Spleen (tissue), 11 donors: ENCODE measurements at regions not wholly inside any gene's neighbourhood (a gene's known extent, or its start where the extent isn't known, plus 50 kb on each side); places are given as distances from the start of the nearest gene placed in this dataset.

Source experiments
- DNase-seq: peaks from one replicate; pipeline ENCODE4 v3.0.0-alpha.2; 2020
- H3K27ac ChIP-seq, 8 donors: fragments of 200-600 bp; sonication (generic) in 7 of 8; 1 replicate in 4 of 8; 2 replicates in 4 of 8; pipeline versions ENCODE4 v1.5.0 to v1.8.0; 2016 to 2021; ENCODE audit warnings: inconsistent platforms in 4 of 8, mild to moderate bottlenecking in 4 of 8, moderate library complexity in 1 of 8
- H3K27me3 ChIP-seq, 7 donors: fragments of 200-600 bp; sonication (generic) in 6 of 7; replicated peaks in 1 of 7; 1 replicate in 4 of 7; 2 replicates in 3 of 7; pipeline versions ENCODE4 v1.5.0 to v1.8.0; 2016 to 2021; ENCODE audit warnings: inconsistent platforms in 3 of 7, mild to moderate bottlenecking in 1 of 7
- H3K36me3 ChIP-seq, 6 donors: fragments of 200-600 bp; sonication (generic) in 5 of 6; 1 replicate in 4 of 6; 2 replicates in 2 of 6; pipeline versions ENCODE4 v1.5.0 to v1.8.0; 2016 to 2021; ENCODE audit warnings: inconsistent platforms in 2 of 6
- H3K4me1 ChIP-seq, 6 donors: fragments of 200-600 bp; sonication (generic) in 5 of 6; 1 replicate in 3 of 6; 2 replicates in 3 of 6; pipeline versions ENCODE4 v1.5.0 to v1.8.0; 2016 to 2021; ENCODE audit warnings: inconsistent platforms in 3 of 6
- H3K4me3 ChIP-seq, 8 donors: fragments of 200-600 bp; sonication (generic) in 7 of 8; 1 replicate in 4 of 8; 2 replicates in 4 of 8; pipeline versions ENCODE4 v1.5.0 to v1.8.0; 2016 to 2021; ENCODE audit warnings: inconsistent platforms in 4 of 8, mild to moderate bottlenecking in 4 of 8, moderate library complexity in 2 of 8
- H3K9me3 ChIP-seq, 8 donors: fragments of 200-600 bp; sonication (generic) in 7 of 8; 1 replicate in 4 of 8; 2 replicates in 4 of 8; pipeline versions ENCODE4 v1.5.0 to v1.8.0; 2016 to 2021; ENCODE audit warnings: inconsistent platforms in 4 of 8
- POLR2A ChIP-seq, 3 donors: fragments of 450-650 bp; IDR thresholded peaks; one replicate each; pipeline ENCODE4 v1.5.1; 2017; ENCODE audit warnings: antibody characterized with exemption in 3 of 3, mild to moderate bottlenecking in 1 of 3
- POLR2AphosphoS5 ChIP-seq, 3 donors: sonication (generic); formaldehyde crosslinking; IDR thresholded peaks; one replicate each; pipeline ENCODE4 v1.5.1; 2017; ENCODE audit warnings: antibody characterized with exemption in 3 of 3
- WGBS, 5 donors: extraction: QIAGEN DNeasy Blood & Tissue Kit in 3 of 5; methylation state at CpG; one replicate each; pipeline versions ENCODE4 v1.1.5 to v1.1.7; 2013 to 2018; 5-methylcytosine and 5-hydroxymethylcytosine counted together
- intact Hi-C: fragments of 100-400 bp; cut with DNase I; formaldehyde crosslinking; loops from one replicate; pipeline ENCODE4 v1.15.0; 2023; ENCODE audit warnings: low total_unique reads
- TF ChIP-seq, protein P1 (sequence below), 11 experiments: fragments of 200-600 bp in 7 of 11; fragments of 450-650 bp in 4 of 11; sonication (generic) in 4 of 11; IDR thresholded peaks in 8 of 11; conservative IDR thresholded peaks in 3 of 11; 1 replicate in 7 of 11; 2 replicates in 4 of 11; pipeline versions ENCODE4 v1.4.0 to v1.8.0; 2016 to 2021; ENCODE audit warnings: antibody characterized with exemption in 11 of 11, inconsistent platforms in 4 of 11, mild to moderate bottlenecking in 1 of 11
- donor health status: healthy with polysubstance abuse.
- donor health status: DM: no; HTN: no; CAD: no; lungs with moderate emphysema.
- donor health status: DM: no; HTN: no; CAD: no.
- donor health status: Bipolar disorder and iron deficiency.
- donor health status: healthy.
- donor health status: DM: no; HTN: no; CAD: no.
- donor health status: DM: yes; HTN: yes; CAD: no.

DNA sequence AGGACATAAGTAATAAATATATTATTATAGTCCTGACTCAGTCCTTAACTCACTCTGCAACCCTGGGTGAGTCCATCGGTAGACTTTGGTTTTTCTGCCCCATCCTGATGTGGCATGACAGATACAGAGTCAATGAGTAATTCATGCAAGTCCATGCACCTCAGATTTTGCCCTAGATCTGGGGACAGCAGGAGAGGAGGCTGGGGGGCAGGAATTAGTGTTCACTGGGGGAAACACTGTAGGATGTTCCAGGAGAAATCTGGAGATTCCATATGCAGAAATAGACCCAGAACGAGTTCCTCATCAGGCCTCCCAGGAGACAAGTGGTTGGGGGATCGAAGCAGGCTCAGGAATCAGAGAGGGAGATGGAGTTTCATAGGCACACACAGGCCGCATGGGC is 150.8 kb downstream of the DICER1 start:
- no peak for DNase-seq
- H3K27ac ChIP-seq, result no peak overlapping the region
- TF ChIP-seq POLR2A (IDR thresholded peaks at IDR 0.05) (no peak), POLR2AphosphoS5 (IDR thresholded peaks at IDR 0.05) (no peak)
- TF ChIP-seq, protein P1, sequence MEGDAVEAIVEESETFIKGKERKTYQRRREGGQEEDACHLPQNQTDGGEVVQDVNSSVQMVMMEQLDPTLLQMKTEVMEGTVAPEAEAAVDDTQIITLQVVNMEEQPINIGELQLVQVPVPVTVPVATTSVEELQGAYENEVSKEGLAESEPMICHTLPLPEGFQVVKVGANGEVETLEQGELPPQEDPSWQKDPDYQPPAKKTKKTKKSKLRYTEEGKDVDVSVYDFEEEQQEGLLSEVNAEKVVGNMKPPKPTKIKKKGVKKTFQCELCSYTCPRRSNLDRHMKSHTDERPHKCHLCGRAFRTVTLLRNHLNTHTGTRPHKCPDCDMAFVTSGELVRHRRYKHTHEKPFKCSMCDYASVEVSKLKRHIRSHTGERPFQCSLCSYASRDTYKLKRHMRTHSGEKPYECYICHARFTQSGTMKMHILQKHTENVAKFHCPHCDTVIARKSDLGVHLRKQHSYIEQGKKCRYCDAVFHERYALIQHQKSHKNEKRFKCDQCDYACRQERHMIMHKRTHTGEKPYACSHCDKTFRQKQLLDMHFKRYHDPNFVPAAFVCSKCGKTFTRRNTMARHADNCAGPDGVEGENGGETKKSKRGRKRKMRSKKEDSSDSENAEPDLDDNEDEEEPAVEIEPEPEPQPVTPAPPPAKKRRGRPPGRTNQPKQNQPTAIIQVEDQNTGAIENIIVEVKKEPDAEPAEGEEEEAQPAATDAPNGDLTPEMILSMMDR (IDR thresholded peaks at IDR 0.05 in 8 of 11, conservative IDR thresholded peaks at IDR 0.05 in 3 of 11), result no peak
- no peaks in the 10 kb centered on the region for H3K9me3 ChIP-seq
- H3K27me3 ChIP-seq, result peaks cover 0 to 46% (median 0%) of the 10 kb centered on the region in 7 donors
- 78 to 89% (median 83%) methylated on average over 2 to 4 of the region's 4 CpGs for WGBS, 5 donors
- no peaks in the 10 kb centered on the region for H3K4me1 ChIP-seq
- intact Hi-C loops, result no loop called here
- no peak overlapping the region for H3K4me3 ChIP-seq
- no peaks in the 10 kb centered on the region for H3K36me3 ChIP-seq

DNA sequence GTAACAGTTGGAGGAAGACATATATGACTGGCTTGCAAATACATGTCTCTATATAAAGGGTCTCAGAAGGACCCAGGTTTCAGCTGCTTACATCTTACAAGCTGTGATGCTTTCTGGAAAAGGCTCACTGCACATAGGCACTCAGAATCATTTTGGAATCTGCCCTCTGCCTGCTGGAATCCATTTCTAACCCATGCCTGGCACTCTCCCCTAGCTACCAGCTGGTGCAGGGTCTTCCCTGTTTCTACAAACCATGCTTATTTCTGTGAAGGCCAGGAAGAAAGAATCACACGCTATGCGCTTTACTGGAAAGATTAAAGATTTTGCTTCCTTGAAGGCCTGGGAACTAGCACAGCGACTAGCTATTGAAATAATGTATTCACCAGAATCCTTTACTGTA is 151.3 kb downstream of the DICER1 start:
- Histone ChIP-seq H3K4me3 (no peak overlapping the region), H3K27me3 (peaks cover 0 to 46% (median 0%) of the 10 kb centered on the region in 7 donors), H3K4me1 (no peaks in the 10 kb centered on the region), H3K27ac (no peak overlapping the region), H3K36me3 (no peaks in the 10 kb centered on the region), H3K9me3 (no peaks in the 10 kb centered on the region)
- TF ChIP-seq POLR2A (IDR thresholded peaks at IDR 0.05) (no peak), POLR2AphosphoS5 (IDR thresholded peaks at IDR 0.05) (no peak)
- TF ChIP-seq, protein P1 (IDR thresholded peaks at IDR 0.05 in 8 of 11, conservative IDR thresholded peaks at IDR 0.05 in 3 of 11), result no peak
- no peak for DNase-seq
- intact Hi-C loops, result no loop called here
- WGBS, 5 donors, result 86 to 95% (median 92%) methylated on average over 3 of the region's 3 CpGs

DNA sequence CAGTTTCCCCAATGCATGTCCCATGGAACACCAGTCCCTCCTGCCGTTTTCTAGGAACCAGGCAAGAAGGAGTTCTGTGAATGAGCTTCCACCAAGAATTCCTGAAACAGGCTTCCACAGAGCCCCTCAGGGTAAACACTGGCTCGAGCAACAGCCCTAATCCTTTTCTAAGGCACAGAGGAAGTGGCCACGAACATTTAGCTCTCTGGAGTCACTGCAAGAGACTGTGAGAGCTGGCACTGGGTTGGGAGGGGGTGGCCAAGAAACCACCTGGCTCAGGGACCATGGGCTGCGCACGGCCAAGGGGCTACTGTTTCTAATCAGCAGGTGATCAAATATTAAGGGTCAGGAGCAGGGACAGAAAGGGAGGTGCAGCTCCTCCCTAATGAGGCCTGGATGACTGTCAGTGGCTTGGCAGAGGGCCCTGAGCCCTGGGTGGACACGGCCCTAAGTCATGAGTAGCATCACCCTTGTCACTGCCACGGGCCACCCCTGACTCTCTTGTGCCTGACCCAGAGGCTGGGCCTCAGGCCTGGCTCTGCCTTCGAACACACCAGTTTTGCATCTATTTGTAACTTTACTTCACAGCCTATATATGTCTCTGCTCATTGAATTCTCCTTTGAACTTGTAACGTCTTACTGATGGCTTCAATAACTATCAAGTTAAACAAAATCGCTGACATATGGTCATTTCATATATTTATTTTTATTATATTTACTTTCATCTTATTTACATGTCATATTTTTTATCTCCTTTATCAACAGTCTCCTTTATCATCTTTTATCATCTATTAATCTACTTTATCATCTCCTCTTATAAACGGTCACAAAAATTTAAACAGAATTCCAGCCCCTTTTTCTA is 154.0 kb downstream of the DICER1 start:
- WGBS, 5 donors, result 67 to 78% (median 71%) methylated on average over 11 of the region's 11 CpGs
- intact Hi-C loops, result no loop called here
- Histone ChIP-seq H3K4me3 (no peak overlapping the region), H3K9me3 (no peaks in the 10 kb centered on the region), H3K4me1 (no peaks in the 10 kb centered on the region), H3K36me3 (no peaks in the 10 kb centered on the region), H3K27me3 (peaks cover 0 to 27% (median 0%) of the 10 kb centered on the region in 7 donors), H3K27ac (no peak overlapping the region)
- TF ChIP-seq, protein P1 (IDR thresholded peaks at IDR 0.05 in 8 of 11, conservative IDR thresholded peaks at IDR 0.05 in 3 of 11), result no peak
- no peak for TF ChIP-seq POLR2AphosphoS5 (IDR thresholded peaks at IDR 0.05)
- no peak for TF ChIP-seq POLR2A (IDR thresholded peaks at IDR 0.05)
- no peak for DNase-seq

DNA sequence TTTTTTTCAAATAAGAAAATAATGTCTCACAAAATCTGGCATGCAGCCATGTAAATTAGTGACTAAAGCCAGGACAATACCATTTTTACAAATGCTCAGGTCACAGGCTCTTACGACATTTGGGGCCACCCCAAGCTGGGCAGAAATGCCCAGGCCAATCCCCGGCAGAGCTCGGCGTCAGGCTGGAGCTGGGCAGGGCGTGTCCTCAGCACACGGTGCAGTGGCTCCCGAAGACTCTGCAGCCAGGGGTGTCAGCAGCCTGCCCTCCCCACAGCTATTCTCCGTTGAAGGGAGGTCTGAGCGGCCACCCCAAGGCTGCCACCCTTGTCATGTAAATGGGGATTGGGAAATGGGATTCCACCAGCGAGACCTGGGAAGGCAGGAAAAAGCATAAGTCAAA is 158.6 kb downstream of the DICER1 start:
- Histone ChIP-seq H3K4me3 (no peak overlapping the region), H3K4me1 (no peaks in the 10 kb centered on the region), H3K27ac (no peak overlapping the region), H3K36me3 (no peaks in the 10 kb centered on the region), H3K9me3 (no peaks in the 10 kb centered on the region), H3K27me3 (peaks cover 0 to 40% (median 0%) of the 10 kb centered on the region in 7 donors)
- 21 to 32% (median 24%) methylated on average over 10 of the region's 10 CpGs for WGBS, 5 donors
- no peak for DNase-seq
- intact Hi-C loops, result no loop called here
- no peak for TF ChIP-seq POLR2AphosphoS5 (IDR thresholded peaks at IDR 0.05)
- TF ChIP-seq, protein P1 (IDR thresholded peaks at IDR 0.05 in 8 of 11, conservative IDR thresholded peaks at IDR 0.05 in 3 of 11), result no peak
- no peak for TF ChIP-seq POLR2A (IDR thresholded peaks at IDR 0.05)
